Gastroesophageal sphincter (tissue), 4 donors: ENCODE measurements at regions not wholly inside any gene's neighbourhood (a gene's known extent, or its start where the extent isn't known, plus 50 kb on each side); places are given as distances from the start of the nearest gene placed in this dataset.

Experiments used
- ATAC-seq: fragments of 150-250 bp; one replicate; pipeline ENCODE4 v1.9.1; 2016; ENCODE audit warnings: mild to moderate bottlenecking, moderate library complexity
- H3K27ac ChIP-seq, 4 donors: fragments of 200-600 bp; sonication (generic) in 3 of 4; 1 replicate in 3 of 4; 2 replicates in 1 of 4; pipeline ENCODE4 v1.5.1; 2016 to 2019
- H3K27me3 ChIP-seq: fragments of 200-600 bp; sonication (generic); one replicate; pipeline ENCODE4 v1.5.1; 2019
- H3K36me3 ChIP-seq, 2 donors: fragments of 200-600 bp; sonication (generic); one replicate each; pipeline ENCODE4 v1.5.1; 2019; ENCODE audit warnings: control low read depth in 1 of 2
- H3K4me1 ChIP-seq, 3 donors: fragments of 200-600 bp; sonication (generic); 1 replicate in 2 of 3; 2 replicates in 1 of 3; pipeline ENCODE4 v1.5.1; 2016 to 2019; ENCODE audit warnings: control low read depth in 2 of 3
- H3K4me3 ChIP-seq, 2 donors: fragments of 200-600 bp; sonication (generic); one replicate each; pipeline ENCODE4 v1.5.1; 2019; ENCODE audit warnings: mild to moderate bottlenecking in 1 of 2, moderate library complexity in 1 of 2
- H3K9me3 ChIP-seq, 3 donors: fragments of 200-600 bp; sonication (generic); one replicate each; pipeline ENCODE4 v1.5.1; 2017 to 2019; ENCODE audit warnings: control low read depth in 2 of 3
- CTCF ChIP-seq, 4 experiments: fragments of 200-600 bp in 2 of 4; fragments of 450-650 bp in 2 of 4; sonication (generic) in 1 of 4; IDR thresholded peaks; one replicate each; pipeline ENCODE4 v1.5.1; 2017 to 2019; ENCODE audit warnings: antibody characterized with exemption in 4 of 4, mild to moderate bottlenecking in 2 of 4, moderate library complexity in 2 of 4
- EP300 ChIP-seq: sonication (generic); formaldehyde crosslinking; IDR thresholded peaks from one replicate; pipeline ENCODE4 v1.6.1; 2017; ENCODE audit warnings: antibody characterized with exemption, mild to moderate bottlenecking
- POLR2A ChIP-seq, 2 donors: fragments of 450-650 bp; IDR thresholded peaks; one replicate each; pipeline ENCODE4 v1.6.1; 2017; ENCODE audit warnings: antibody characterized with exemption in 2 of 2, mild to moderate bottlenecking in 2 of 2, moderate library complexity in 1 of 2
- POLR2AphosphoS5 ChIP-seq: sonication (generic); formaldehyde crosslinking; IDR thresholded peaks from one replicate; pipeline ENCODE4 v1.6.1; 2017; ENCODE audit warnings: antibody characterized with exemption
- WGBS, 2 donors: methylation state at CpG; one replicate each; pipeline ENCODE4 v1.1.5; 2018; ENCODE audit warnings: low coverage in 1 of 2; 5-methylcytosine and 5-hydroxymethylcytosine counted together

- Histone ChIP-seq H3K27me3 (no peaks in the 10 kb centered on the region), H3K4me3 (no peak overlapping the region), H3K27ac (no peak overlapping the region), H3K36me3 (no peaks in the 10 kb centered on the region), H3K4me1 (no peaks in the 10 kb centered on the region), H3K9me3 (no peaks in the 10 kb centered on the region)
- ATAC-seq, result peak; percentile 87
- TF ChIP-seq CTCF (IDR thresholded peaks at IDR 0.05), result peak; percentile 25 to 88 (median 63)
- no peak for TF ChIP-seq POLR2AphosphoS5
- WGBS, 2 donors, result 0% methylated on average over 1 of the region's 4 CpGs; no CpG with 5 or more reads in 1 of the 2 donors
Measured at GRCh38 chrX:110450050-110450449, 91.4 kb downstream of the RTL9 start.

GRCh38 chrX:110454336-110454735, 95.7 kb downstream of the RTL9 start:
- Histone ChIP-seq H3K27ac (no peak overlapping the region), H3K36me3 (no peaks in the 10 kb centered on the region), H3K4me1 (no peaks in the 10 kb centered on the region), H3K9me3 (no peaks in the 10 kb centered on the region), H3K4me3 (no peak overlapping the region), H3K27me3 (no peaks in the 10 kb centered on the region)
- no peak for ATAC-seq
- WGBS, 2 donors, result 79% methylated on average over 2 of the region's 7 CpGs; no CpG with 5 or more reads in 1 of the 2 donors
- TF ChIP-seq EP300, result no peak
- no peak for TF ChIP-seq POLR2AphosphoS5
- no peak for TF ChIP-seq POLR2A (IDR thresholded peaks at IDR 0.05)

GRCh38 chrX:110462957-110463356, 104.3 kb downstream of the RTL9 start:
- Histone ChIP-seq H3K9me3 (no peaks in the 10 kb centered on the region), H3K4me3 (no peak overlapping the region), H3K27ac (no peak overlapping the region), H3K4me1 (no peaks in the 10 kb centered on the region), H3K27me3 (no peaks in the 10 kb centered on the region), H3K36me3 (no peaks in the 10 kb centered on the region)
- no peak for ATAC-seq
- no peak for TF ChIP-seq EP300
- TF ChIP-seq CTCF (IDR thresholded peaks at IDR 0.05), result peak in 1 of 4 experiments; percentile 25

GRCh38 chrX:110466790-110467189, 108.1 kb downstream of the RTL9 start:
- 67 to 86% methylated on average over 1 to 2 of the region's 2 CpGs for WGBS, 2 donors
- no peaks in the 10 kb centered on the region for H3K27me3 ChIP-seq

GRCh38 chrX:110472265-110472664, 113.6 kb downstream of the RTL9 start:
- Histone ChIP-seq H3K27ac (no peak overlapping the region), H3K4me1 (no peaks in the 10 kb centered on the region), H3K4me3 (no peak overlapping the region), H3K9me3 (no peaks in the 10 kb centered on the region), H3K27me3 (no peaks in the 10 kb centered on the region), H3K36me3 (no peaks in the 10 kb centered on the region)
- ATAC-seq, result no peak
- TF ChIP-seq EP300, result no peak
- TF ChIP-seq CTCF (IDR thresholded peaks at IDR 0.05), result no peak
- no peak for TF ChIP-seq POLR2AphosphoS5
- no peak for TF ChIP-seq POLR2A (IDR thresholded peaks at IDR 0.05)
- 100% methylated on average over 1 to 3 of the region's 3 CpGs for WGBS, 2 donors

More at GRCh38 chrX:110466790-110467189, 108.1 kb downstream of the RTL9 start:
- no peaks in the 10 kb centered on the region for H3K9me3 ChIP-seq
- no peak overlapping the region for H3K27ac ChIP-seq
- no peak for ATAC-seq
- no peaks in the 10 kb centered on the region for H3K36me3 ChIP-seq
- TF ChIP-seq POLR2AphosphoS5, result no peak
- H3K4me1 ChIP-seq, result no peaks in the 10 kb centered on the region
- H3K4me3 ChIP-seq, result no peak overlapping the region

GRCh38 chrX:110477593-110478228, 119.1 kb downstream of the RTL9 start:
- Histone ChIP-seq H3K27ac (no peak overlapping the region), H3K4me1 (no peaks in the 10 kb centered on the region), H3K4me3 (no peak overlapping the region), H3K27me3 (no peaks in the 10 kb centered on the region), H3K9me3 (no peaks in the 10 kb centered on the region), H3K36me3 (no peaks in the 10 kb centered on the region)
- no CpG with 5 or more reads among the region's 5 CpGs for WGBS, 2 donors
- no peak for ATAC-seq
- no peak for TF ChIP-seq CTCF (IDR thresholded peaks at IDR 0.05)
- no peak for TF ChIP-seq POLR2A (IDR thresholded peaks at IDR 0.05)
- no peak for TF ChIP-seq EP300
- no peak for TF ChIP-seq POLR2AphosphoS5
